ENCODE measurements at regions not wholly inside any gene's neighbourhood (a gene's known extent, or its start where the extent isn't known, plus 50 kb on each side); places are given as distances from the start of the nearest gene placed in this dataset.
"Not testable (repeated sequence)": the region's sequence is repeated elsewhere in the genome, so short reads cannot be mapped to it uniquely, and the experiment has no call there.

- DNase-seq (ENCODE audit: low spot score); in situ Hi-C loops (cut with MboI; ENCODE audit: low sequenced_read_pairs, unreplicated experiment): not testable (repeated sequence)
These were observed 538.1 kb downstream of the GOLGA6L6 start for GRCh38 chr15:20003471-20003870.

GRCh38 chr15:20002560-20002959, 539.0 kb downstream of the GOLGA6L6 start:
- in situ Hi-C loops (cut with MboI; ENCODE audit: low sequenced_read_pairs, unreplicated experiment); DNase-seq (ENCODE audit: low spot score): not testable (repeated sequence)

- DNase-seq (ENCODE audit: low spot score); in situ Hi-C loops (cut with MboI; ENCODE audit: low sequenced_read_pairs, unreplicated experiment): not testable (repeated sequence)
These were observed 544.9 kb downstream of the GOLGA6L6 start for GRCh38 chr15:19996574-19997194.

- in situ Hi-C loops (cut with MboI; ENCODE audit: low sequenced_read_pairs, unreplicated experiment); DNase-seq (ENCODE audit: low spot score): not testable (repeated sequence)
These were observed 546.3 kb downstream of the GOLGA6L6 start for GRCh38 chr15:19995296-19995695.

- TF ChIP-seq CTCF (IDR thresholded peaks at IDR 0.05; ENCODE audit: borderline replicate concordance, control extremely low read depth, extremely low read depth, insufficient read depth, missing control alignments): no peak
- DNase-seq (ENCODE audit: low spot score): no peak
- in situ Hi-C loops (cut with MboI; ENCODE audit: low sequenced_read_pairs, unreplicated experiment): no loop called here
These were observed 549.2 kb downstream of the GOLGA6L6 start for GRCh38 chr15:19992428-19992827.

GRCh38 chr15:19988094-19988660, 553.4 kb downstream of the GOLGA6L6 start:
- no peak for TF ChIP-seq CTCF (IDR thresholded peaks at IDR 0.05; ENCODE audit: borderline replicate concordance, control extremely low read depth, extremely low read depth, insufficient read depth, missing control alignments)
- no peak for DNase-seq (ENCODE audit: low spot score)
- in situ Hi-C loops (cut with MboI; ENCODE audit: low sequenced_read_pairs, unreplicated experiment): no loop called here

- no peak for DNase-seq (ENCODE audit: low spot score)
- in situ Hi-C loops (cut with MboI; ENCODE audit: low sequenced_read_pairs, unreplicated experiment): no loop called here
- no peak for TF ChIP-seq CTCF (IDR thresholded peaks at IDR 0.05; ENCODE audit: borderline replicate concordance, control extremely low read depth, extremely low read depth, insufficient read depth, missing control alignments)
These were observed 554.1 kb downstream of the GOLGA6L6 start for GRCh38 chr15:19987389-19988048.

- TF ChIP-seq CTCF (IDR thresholded peaks at IDR 0.05; ENCODE audit: borderline replicate concordance, control extremely low read depth, extremely low read depth, insufficient read depth, missing control alignments): no peak
- DNase-seq (ENCODE audit: low spot score): no peak
- in situ Hi-C loops (cut with MboI; ENCODE audit: low sequenced_read_pairs, unreplicated experiment): no loop called here
These were observed 557.5 kb downstream of the GOLGA6L6 start for GRCh38 chr15:19984101-19984500.

- TF ChIP-seq CTCF (IDR thresholded peaks at IDR 0.05; ENCODE audit: borderline replicate concordance, control extremely low read depth, extremely low read depth, insufficient read depth, missing control alignments): no peak
- DNase-seq (ENCODE audit: low spot score): no peak
- in situ Hi-C loops (cut with MboI; ENCODE audit: low sequenced_read_pairs, unreplicated experiment): no loop called here
These were observed 566.6 kb downstream of the GOLGA6L6 start for GRCh38 chr15:19974998-19975397.
